Neural cell (in vitro differentiated cells): ENCODE measurements at regions not wholly inside any gene's neighbourhood (a gene's known extent, or its start where the extent isn't known, plus 50 kb on each side); places are given as distances from the start of the nearest gene placed in this dataset.

Source experiments
- CTCF ChIP-seq: fragments of 450-650 bp; IDR thresholded peaks from 2 replicates; pipeline ENCODE4 v1.5.1; 2014; ENCODE audit warnings: antibody characterized with exemption, mild to moderate bottlenecking, moderate library complexity; ENCODE audit not compliant: poor library complexity, severe bottlenecking
- EP300 ChIP-seq: fragments of 450-650 bp; conservative IDR thresholded peaks from 2 replicates; pipeline ENCODE4 v1.6.1; 2014; ENCODE audit warnings: antibody characterized with exemption, mild to moderate bottlenecking, moderate library complexity; ENCODE audit not compliant: poor library complexity, severe bottlenecking
- POLR2AphosphoS5 ChIP-seq: IDR thresholded peaks from 2 replicates; pipeline ENCODE4 v1.6.1; 2012
- TAF1 ChIP-seq: IDR thresholded peaks from 2 replicates; pipeline ENCODE4 v1.6.1; 2012; ENCODE audit warnings: low read depth

GRCh38 chr11:95684701-95685100 is 104.9 kb downstream of the FAM76B start:
- TF ChIP-seq CTCF (no peak), POLR2AphosphoS5 (no peak), TAF1 (no peak), EP300 (no peak)
